SU-DHL-6 (cell line): ENCODE measurements at regions not wholly inside any gene's neighbourhood (a gene's known extent, or its start where the extent isn't known, plus 50 kb on each side); places are given as distances from the start of the nearest gene placed in this dataset.

Experiments used
- H2AFZ ChIP-seq: fragments of 200-600 bp; sonication (generic); 2 replicates; pipeline ENCODE4 v1.6.1; 2014; ENCODE audit warnings: low read depth, mild to moderate bottlenecking, moderate library complexity, mixed read lengths, antibody characterized with exemption, low read length; ENCODE audit not compliant: severe bottlenecking
- H3F3A ChIP-seq: fragments of 200-600 bp; shearing (Covaris generic); 2 replicates; pipeline ENCODE4 v1.6.0; 2016; ENCODE audit warnings: antibody characterized with exemption, mild to moderate bottlenecking; ENCODE audit not compliant: insufficient read depth
- H3K27ac ChIP-seq: fragments of 200-600 bp; sonication (generic); 2 replicates; pipeline ENCODE4 v1.5.1; 2016; ENCODE audit warnings: low read depth, mild to moderate bottlenecking, low read length, moderate library complexity, mixed read lengths
- H3K27me3 ChIP-seq: fragments of 200-600 bp; sonication (generic), shearing (Covaris generic); 2 replicates; pipeline ENCODE4 v1.6.0; 2014; ENCODE audit warnings: mild to moderate bottlenecking, low read length
- H3K36me3 ChIP-seq: fragments of 200-600 bp; sonication (generic); 2 replicates; pipeline ENCODE4 v1.6.1; 2014; ENCODE audit warnings: mild to moderate bottlenecking, low read length, mixed read lengths
- H3K4me2 ChIP-seq: fragments of 300-600, 200-600 bp; shearing (Covaris generic), sonication (generic); 2 replicates; pipeline ENCODE4 v1.6.0; 2014; ENCODE audit warnings: low read length, low read depth, mild to moderate bottlenecking; ENCODE audit not compliant: poor library complexity, severe bottlenecking
- H3K4me3 ChIP-seq: fragments of 200-600 bp; sonication (generic); 2 replicates; pipeline ENCODE4 v1.5.1; 2014; ENCODE audit warnings: antibody characterized with exemption, low read length, mild to moderate bottlenecking, mixed read lengths; ENCODE audit not compliant: insufficient read depth, poor library complexity, severe bottlenecking
- H3K79me2 ChIP-seq: fragments of 200-600 bp; sonication (generic); 2 replicates; pipeline ENCODE4 v1.6.1; 2014; ENCODE audit warnings: mild to moderate bottlenecking, low read length, moderate library complexity; ENCODE audit not compliant: insufficient read depth
- H3K9ac ChIP-seq: fragments of 200-600 bp; sonication (generic); 2 replicates; pipeline ENCODE4 v1.7.0; 2014; ENCODE audit warnings: mild to moderate bottlenecking, low read length
- H3K9me2 ChIP-seq: fragments of 200-600 bp; sonication (generic); replicated peaks from 2 replicates; pipeline ENCODE4 v1.6.1; 2014; ENCODE audit warnings: low read length; ENCODE audit not compliant: insufficient read depth
- H3K9me3 ChIP-seq: fragments of 200-600 bp; sonication (generic); 2 replicates; pipeline ENCODE4 v1.6.1; 2014; ENCODE audit warnings: low read length, mixed read lengths; ENCODE audit not compliant: insufficient read depth
- H4K20me1 ChIP-seq: fragments of 200-600 bp; sonication (generic); 2 replicates; pipeline ENCODE4 v1.6.1; 2014; ENCODE audit warnings: low read depth, mild to moderate bottlenecking, antibody characterized with exemption, low read length, moderate library complexity, mixed read lengths
- EZH2phosphoT487 ChIP-seq: fragments of 200-600 bp; sonication (generic), shearing (Covaris generic); conservative IDR thresholded peaks from 2 replicates; pipeline ENCODE4 v1.6.1; 2018; ENCODE audit warnings: mild to moderate bottlenecking, antibody characterized with exemption, low read length, moderate library complexity, mixed read lengths
- TF ChIP-seq, protein P1 (sequence below): fragments of 200-600 bp; sonication (generic); IDR thresholded peaks from one replicate; pipeline ENCODE4 v1.5.1; 2017; ENCODE audit warnings: antibody characterized with exemption, mild to moderate bottlenecking, low read length, moderate library complexity; ENCODE audit not compliant: insufficient read depth, poor library complexity, severe bottlenecking

DNA sequence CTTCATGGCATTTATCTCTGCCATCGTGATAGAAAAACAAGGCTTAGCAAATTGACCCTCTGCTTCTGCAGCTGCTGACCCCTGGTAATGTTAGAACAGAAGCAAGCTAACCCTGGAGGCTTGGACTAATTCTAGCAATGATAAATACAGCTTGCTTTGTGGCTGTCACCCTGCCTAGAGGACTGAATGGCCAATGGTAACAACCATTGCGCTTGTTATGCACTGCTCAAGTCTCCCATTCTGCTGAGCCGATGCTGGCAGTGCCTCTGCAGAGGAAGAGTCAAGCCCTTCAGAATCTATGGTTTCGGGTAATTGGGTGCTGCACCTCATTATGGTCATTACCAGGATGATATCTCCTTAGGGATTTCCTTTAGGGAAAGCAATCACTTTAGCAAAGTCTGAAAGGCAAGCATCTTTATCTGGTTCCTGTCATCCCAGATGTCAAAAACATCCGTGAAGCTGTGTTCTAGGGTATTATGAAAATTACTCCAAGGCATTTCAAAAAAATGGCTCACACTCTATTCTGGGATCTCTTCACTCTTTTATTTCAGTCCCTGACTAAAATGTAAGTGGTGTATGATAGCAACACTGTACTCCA, 186.8 kb upstream of the DLGAP1 start:
- Histone ChIP-seq H3K9me2 (no peaks in the 10 kb centered on the region), H3K27ac (no peak overlapping the region), H3K4me2 (no peak overlapping the region), H3K9ac (no peak overlapping the region), H4K20me1 (no peaks in the 10 kb centered on the region), H3K27me3 (no peaks in the 10 kb centered on the region), H3K79me2 (no peaks in the 10 kb centered on the region), H3K9me3 (no peaks in the 10 kb centered on the region), H3K4me3 (no peak overlapping the region), H3K36me3 (no peaks in the 10 kb centered on the region), H3F3A (no peaks in the 10 kb centered on the region), H2AFZ (no peak overlapping the region)
- TF ChIP-seq, protein P1, sequence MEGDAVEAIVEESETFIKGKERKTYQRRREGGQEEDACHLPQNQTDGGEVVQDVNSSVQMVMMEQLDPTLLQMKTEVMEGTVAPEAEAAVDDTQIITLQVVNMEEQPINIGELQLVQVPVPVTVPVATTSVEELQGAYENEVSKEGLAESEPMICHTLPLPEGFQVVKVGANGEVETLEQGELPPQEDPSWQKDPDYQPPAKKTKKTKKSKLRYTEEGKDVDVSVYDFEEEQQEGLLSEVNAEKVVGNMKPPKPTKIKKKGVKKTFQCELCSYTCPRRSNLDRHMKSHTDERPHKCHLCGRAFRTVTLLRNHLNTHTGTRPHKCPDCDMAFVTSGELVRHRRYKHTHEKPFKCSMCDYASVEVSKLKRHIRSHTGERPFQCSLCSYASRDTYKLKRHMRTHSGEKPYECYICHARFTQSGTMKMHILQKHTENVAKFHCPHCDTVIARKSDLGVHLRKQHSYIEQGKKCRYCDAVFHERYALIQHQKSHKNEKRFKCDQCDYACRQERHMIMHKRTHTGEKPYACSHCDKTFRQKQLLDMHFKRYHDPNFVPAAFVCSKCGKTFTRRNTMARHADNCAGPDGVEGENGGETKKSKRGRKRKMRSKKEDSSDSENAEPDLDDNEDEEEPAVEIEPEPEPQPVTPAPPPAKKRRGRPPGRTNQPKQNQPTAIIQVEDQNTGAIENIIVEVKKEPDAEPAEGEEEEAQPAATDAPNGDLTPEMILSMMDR: no peak
- no peak for TF ChIP-seq EZH2phosphoT487

DNA sequence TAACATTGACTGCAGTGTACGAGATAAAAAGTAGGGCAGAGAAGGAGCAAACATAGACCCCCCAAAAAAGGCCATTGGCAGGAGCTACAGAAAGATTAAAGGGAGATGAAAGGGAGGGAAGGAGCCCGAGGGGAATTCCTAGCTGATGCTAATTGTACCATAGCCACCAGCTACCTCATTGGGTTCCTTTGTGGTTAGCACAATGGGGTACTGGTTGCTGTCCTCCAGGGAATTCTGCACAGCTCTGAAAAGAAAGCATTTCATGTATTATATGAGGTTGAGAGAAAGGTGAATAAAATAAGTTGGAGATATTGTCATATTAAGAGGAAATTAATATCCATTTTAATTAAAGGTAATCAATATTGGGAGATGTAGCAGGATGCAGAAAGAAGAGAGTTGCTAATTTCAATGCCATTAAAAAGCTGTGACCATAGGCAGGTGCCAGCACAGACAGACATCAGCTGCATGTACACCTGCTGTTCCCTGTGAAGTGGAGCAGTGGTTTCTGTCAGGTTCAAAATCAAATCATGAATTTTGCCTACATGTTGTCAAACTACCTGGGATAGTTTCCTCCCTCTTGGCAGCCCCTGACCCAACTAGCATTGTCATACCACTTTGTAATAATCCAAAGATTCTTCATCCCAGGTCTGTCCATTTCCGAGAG, 185.4 kb upstream of the DLGAP1 start:
- Histone ChIP-seq H3K9me2 (no peaks in the 10 kb centered on the region), H3K9ac (no peak overlapping the region), H3K4me2 (peak overlapping the region; percentile 31), H2AFZ (no peak overlapping the region), H3K79me2 (no peaks in the 10 kb centered on the region), H3F3A (no peaks in the 10 kb centered on the region), H3K4me3 (no peak overlapping the region), H3K27ac (peak overlapping the region; percentile 29; the same call in 1 of the 2 replicates), H3K36me3 (no peaks in the 10 kb centered on the region), H3K27me3 (no peaks in the 10 kb centered on the region), H3K9me3 (no peaks in the 10 kb centered on the region), H4K20me1 (no peaks in the 10 kb centered on the region)
- TF ChIP-seq, protein P1: no peak
- TF ChIP-seq EZH2phosphoT487: no peak

DNA sequence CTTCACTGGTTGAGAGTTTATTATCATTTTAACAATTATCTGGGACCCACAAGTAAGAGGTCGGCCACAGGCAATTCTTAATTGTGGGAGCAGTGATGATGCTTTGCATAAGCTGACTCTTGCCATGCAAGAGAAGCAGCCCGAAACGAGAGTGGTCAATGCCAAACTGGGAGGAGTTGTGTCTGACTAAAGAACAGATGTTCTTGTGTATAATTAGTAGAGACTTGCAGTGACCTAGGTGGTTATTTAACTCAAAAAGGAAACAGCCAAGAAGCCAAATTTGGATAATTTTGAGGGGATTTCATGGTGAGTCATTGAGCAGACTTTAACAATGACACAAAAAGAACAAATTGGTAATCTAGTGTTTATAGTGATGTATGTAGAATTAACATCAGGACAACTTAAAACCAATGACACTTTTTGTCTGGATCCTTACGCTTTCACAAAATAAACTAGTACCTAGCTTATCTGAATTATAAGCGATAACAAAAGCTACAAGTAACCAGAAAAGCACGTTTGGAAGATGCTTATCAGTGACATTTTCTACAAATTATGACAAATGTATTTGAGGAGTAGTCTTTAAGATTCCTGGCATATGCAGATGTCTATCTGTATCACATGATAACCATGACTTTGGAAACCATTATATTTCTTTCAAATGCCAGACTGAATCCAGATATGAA, 184.7 kb upstream of the DLGAP1 start:
- H3K36me3 ChIP-seq: no peaks in the 10 kb centered on the region
- peak overlapping the region; percentile 31 for H3K4me2 ChIP-seq
- no peak overlapping the region for H3K4me3 ChIP-seq
- TF ChIP-seq, protein P1: no peak
- TF ChIP-seq EZH2phosphoT487: no peak
- no peaks in the 10 kb centered on the region for H3F3A ChIP-seq
- no peaks in the 10 kb centered on the region for H3K9me2 ChIP-seq
- H2AFZ ChIP-seq: no peak overlapping the region
- no peak overlapping the region for H3K9ac ChIP-seq
- no peaks in the 10 kb centered on the region for H3K79me2 ChIP-seq
- H3K27me3 ChIP-seq: no peaks in the 10 kb centered on the region
- H3K27ac ChIP-seq: peak overlapping the region; percentile 58
- no peaks in the 10 kb centered on the region for H3K9me3 ChIP-seq
- H4K20me1 ChIP-seq: no peaks in the 10 kb centered on the region
